ENCODE measurements at regions not wholly inside any gene's neighbourhood (a gene's known extent, or its start where the extent isn't known, plus 50 kb on each side); places are given as distances from the start of the nearest gene placed in this dataset.

GRCh38 chr10:57790703-57791102 lies 477.0 kb downstream of the IPMK start (continued):
- no peak for TF ChIP-seq SRF (IDR thresholded peaks at IDR 0.05; ENCODE audit: low read depth in 2 of 2, low read length in 2 of 2)
- no peak for TF ChIP-seq PBX3 (IDR thresholded peaks at IDR 0.05; ENCODE audit: insufficient replicate concordance, low read depth, low read length)
- no peak for TF ChIP-seq RAD51 (IDR thresholded peaks at IDR 0.05)
- TF ChIP-seq NRF1 (conservative IDR thresholded peaks at IDR 0.05; ENCODE audit: low read depth, low read length) = no peak
- no peak for TF ChIP-seq IRF3 (IDR thresholded peaks at IDR 0.05)

- no peak overlapping the region for H2AFZ ChIP-seq (ENCODE audit: control insufficient read depth, low read depth, low read length)
- H3K4me3 ChIP-seq = no peak overlapping the region
- FAIRE-seq (no peak), DNase-seq (ENCODE audit: low read depth, low spot score) (no peak), ATAC-seq (no peak)
- in situ Hi-C loops (cut with MboI) (no loop called here), intact Hi-C loops (cut with micrococcal nuclease; ENCODE audit: unreplicated experiment) (no loop called here)
- ChIA-PET CTCF (no interaction called here), POLR2A (no interaction called here), SMC1A (ENCODE audit: uncharacterized antibody, unreplicated experiment) (no interaction called here), RAD21 (ENCODE audit: unreplicated experiment) (no interaction called here)
- H3K27ac ChIP-seq (ENCODE audit: control insufficient read depth, insufficient read depth) = no peak overlapping the region
- BruUV-seq (replicated peaks) = no TSS peak
- H3K27me3 ChIP-seq (replicated peaks in 1 of 2; ENCODE audit: control insufficient read depth in 2 of 2, insufficient read depth in 2 of 2, low read length in 1 of 2) = no peaks in the 10 kb centered on the region
- no peaks in the 10 kb centered on the region for H3K79me2 ChIP-seq (ENCODE audit: control insufficient read depth, insufficient read depth, low read length)
- H3K9ac ChIP-seq (ENCODE audit: control insufficient read depth, insufficient read depth, low read length) = no peak overlapping the region
- H3K36me3 ChIP-seq (ENCODE audit: control insufficient read depth in 2 of 2, insufficient read depth in 2 of 2, low read length in 1 of 2) = no peaks in the 10 kb centered on the region
- no peaks in the 10 kb centered on the region for H3K9me3 ChIP-seq (replicated peaks; ENCODE audit: control insufficient read depth, insufficient read depth, low read length)
- no peaks in the 10 kb centered on the region for H4K20me1 ChIP-seq (ENCODE audit: control insufficient read depth, insufficient read depth)
- no peaks in the 10 kb centered on the region for H3K4me1 ChIP-seq (ENCODE audit: control insufficient read depth, insufficient read depth, low read length)
- H3K4me2 ChIP-seq (ENCODE audit: control insufficient read depth, insufficient read depth) = no peak overlapping the region
- WGBS (ENCODE audit: insufficient coverage, insufficient replicate concordance, low lambda C conversion rate, missing lambda C conversion rate) = 26% methylated on average over 3 of the region's 3 CpGs
- TF ChIP-seq ZNF687 (IDR thresholded peaks at IDR 0.05) (no peak), IRF4 (IDR thresholded peaks at IDR 0.05; ENCODE audit: low read depth, low read length) (no peak), POLR2AphosphoS2 (IDR thresholded peaks at IDR 0.05; ENCODE audit: low read depth, low read length) (no peak), ATF7 (IDR thresholded peaks at IDR 0.05; ENCODE audit: low read depth) (no peak), ZBED1 (IDR thresholded peaks at IDR 0.05; ENCODE audit: borderline replicate concordance) (no peak), CHD2 (IDR thresholded peaks at IDR 0.05; ENCODE audit: borderline replicate concordance, low read depth, low read length) (no peak), RAD21 (IDR thresholded peaks at IDR 0.05; ENCODE audit: insufficient read depth, low read depth, low read length) (no peak), CUX1 (IDR thresholded peaks at IDR 0.05; ENCODE audit: insufficient replicate concordance, low read depth, low read length) (no peak)
Measured at GRCh38 chr10:57788117-57788516, 479.6 kb downstream of the IPMK start.

All from GM12878 (cell line).